H1 (cell line): ENCODE measurements at regions not wholly inside any gene's neighbourhood (a gene's known extent, or its start where the extent isn't known, plus 50 kb on each side); places are given as distances from the start of the nearest gene placed in this dataset.

ENCODE experiments used
- CTCF ChIA-PET: fragments of 300-600 bp; sonication (Branson Sonifier 250); formaldehyde crosslinking; loops from one replicate; lab custom pipeline; 2021; ENCODE audit not compliant: partially characterized antibody; lab: Charles Lee
- POLR2A ChIA-PET: fragments of 300-600 bp; sonication (Branson Sonifier 250); formaldehyde crosslinking; loops from one replicate; lab custom pipeline; 2021; ENCODE audit warnings: inconsistent platforms; ENCODE audit not compliant: partially characterized antibody; lab: Charles Lee
- DNase-seq, 2 experiments: peaks; one replicate each; pipeline versions ENCODE4 v3.0.0 to v3.0.0-alpha.2; 2010 to 2022; ENCODE audit warnings: low spot score in 2 of 2, low read depth in 1 of 2, mixed read lengths in 1 of 2
- FAIRE-seq: peaks from 2 replicates; lab custom pipeline; 2011; peaks lifted over from hg19 to GRCh38; lab: Jason Lieb, UNC
- H2AFZ ChIP-seq: 2 replicates; pipeline ENCODE4 v1.8.1; 2012; ENCODE audit warnings: low read length, inconsistent platforms
- H2AK5ac ChIP-seq: 2 replicates; pipeline ENCODE4 v1.6.1; 2013; ENCODE audit warnings: low read depth, low read length
- H2BK120ac ChIP-seq: replicated peaks from 2 replicates; pipeline ENCODE3; 2013; ENCODE audit warnings: low read depth, low read length, inconsistent platforms
- H2BK12ac ChIP-seq: 2 replicates; pipeline ENCODE4 v1.6.1; 2013; ENCODE audit warnings: low read depth, low read length
- H2BK15ac ChIP-seq: 2 replicates; pipeline ENCODE4 v1.6.1; 2013; ENCODE audit warnings: low read length
- H2BK20ac ChIP-seq: 2 replicates; pipeline ENCODE4 v1.6.1; 2013; ENCODE audit warnings: low read length
- H2BK5ac ChIP-seq: 2 replicates; pipeline ENCODE4 v1.6.1; 2013; ENCODE audit warnings: low read depth, low read length
- H3K14ac ChIP-seq: 2 replicates; pipeline ENCODE4 v1.6.1; 2013; ENCODE audit warnings: inconsistent platforms; ENCODE audit not compliant: insufficient read length
- H3K18ac ChIP-seq: 2 replicates; pipeline ENCODE4 v1.6.1; 2013; ENCODE audit warnings: low read length; ENCODE audit errors: extremely low read depth
- H3K23ac ChIP-seq: 2 replicates; pipeline ENCODE4 v1.6.1; 2013; ENCODE audit warnings: inconsistent platforms; ENCODE audit not compliant: insufficient read length
- H3K23me2 ChIP-seq: 2 replicates; pipeline ENCODE4 v1.6.1; 2013; ENCODE audit warnings: low read depth, low read length
- H3K27ac ChIP-seq: 2 replicates; pipeline ENCODE4 v1.6.1; 2011; ENCODE audit warnings: low read depth, low read length, inconsistent platforms
- H3K27me3 ChIP-seq, 4 experiments: replicated peaks in 1 of 4; 1 replicate in 1 of 4; 2 replicates in 3 of 4; pipeline versions ENCODE4 v1.6.1 to v1.8.1; 2011 to 2013; ENCODE audit warnings: low read length in 3 of 4, mild to moderate bottlenecking in 3 of 4, inconsistent platforms in 2 of 4, mixed read lengths in 2 of 4, moderate library complexity in 1 of 4; ENCODE audit not compliant: control insufficient read depth in 3 of 4, insufficient read depth in 3 of 4; ENCODE audit errors: extremely low read depth in 1 of 4
- H3K36me3 ChIP-seq, 4 experiments: 2 replicates each; pipeline versions ENCODE4 v1.6.1 to v1.8.1; 2011 to 2013; ENCODE audit warnings: mild to moderate bottlenecking in 4 of 4, low read length in 3 of 4, moderate library complexity in 2 of 4, control low read depth in 1 of 4, inconsistent platforms in 1 of 4; ENCODE audit not compliant: insufficient read depth in 4 of 4, control insufficient read depth in 2 of 4
- H3K4ac ChIP-seq: replicated peaks from 2 replicates; pipeline ENCODE3; 2013; ENCODE audit warnings: low read length, low read depth, mixed read lengths, inconsistent platforms; ENCODE audit not compliant: insufficient read length
- H3K4me1 ChIP-seq, 4 experiments: replicated peaks in 1 of 4; 1 replicate in 1 of 4; 2 replicates in 3 of 4; pipeline versions ENCODE4 v1.6.1 to v1.8.1; 2011 to 2013; ENCODE audit warnings: low read length in 3 of 4, inconsistent platforms in 2 of 4, mixed read lengths in 1 of 4; ENCODE audit not compliant: insufficient read depth in 4 of 4, control insufficient read depth in 3 of 4
- H3K4me2 ChIP-seq, 2 experiments: 2 replicates each; pipeline versions ENCODE4 v1.6.1 to v1.8.1; 2011 to 2013; ENCODE audit warnings: low read depth in 2 of 2, low read length in 2 of 2, control low read depth in 1 of 2, inconsistent platforms in 1 of 2, mild to moderate bottlenecking in 1 of 2; ENCODE audit not compliant: insufficient read depth in 1 of 2
- H3K4me3 ChIP-seq, 4 experiments: fragments of 200-600, 300-600 bp in 1 of 4; sonication (generic), shearing (Covaris generic), sonication (Bioruptor Twin) in 1 of 4; 2 replicates each; pipeline versions ENCODE4 v1.5.1 to v1.8.1; 2011 to 2016; ENCODE audit warnings: low read length in 4 of 4, low read depth in 3 of 4, control low read depth in 2 of 4, inconsistent platforms in 2 of 4, mild to moderate bottlenecking in 2 of 4, mixed read lengths in 1 of 4, moderate library complexity in 1 of 4; ENCODE audit not compliant: insufficient read depth in 2 of 4; ENCODE audit errors: extremely low read depth in 1 of 4
- H3K56ac ChIP-seq: replicated peaks from 2 replicates; pipeline ENCODE3; 2013; ENCODE audit warnings: low read depth, mild to moderate bottlenecking, mixed read lengths, low read length, inconsistent platforms; ENCODE audit not compliant: insufficient read length
- H3K79me1 ChIP-seq: 2 replicates; pipeline ENCODE4 v1.6.1; 2013; ENCODE audit warnings: low read depth, low read length, control low read depth
- H3K79me2 ChIP-seq, 2 experiments: 2 replicates each; pipeline versions ENCODE4 v1.6.1 to v1.8.1; 2012 to 2013; ENCODE audit warnings: low read length in 2 of 2, mild to moderate bottlenecking in 2 of 2, inconsistent platforms in 1 of 2; ENCODE audit not compliant: insufficient read depth in 2 of 2, control insufficient read depth in 1 of 2
- H3K9ac ChIP-seq, 4 experiments: replicated peaks in 1 of 4; 1 replicate in 1 of 4; 2 replicates in 3 of 4; pipeline versions ENCODE4 v1.6.1 to v1.8.1; 2011 to 2013; ENCODE audit warnings: low read depth in 3 of 4, low read length in 3 of 4, control low read depth in 2 of 4, mild to moderate bottlenecking in 2 of 4, moderate library complexity in 2 of 4, inconsistent platforms in 1 of 4; ENCODE audit errors: extremely low read depth in 1 of 4
- H3K9me3 ChIP-seq, 2 experiments: 2 replicates each; pipeline versions ENCODE4 v1.6.1 to v1.8.1; 2012 to 2013; ENCODE audit warnings: mild to moderate bottlenecking in 2 of 2, moderate library complexity in 2 of 2, control low read depth in 1 of 2, inconsistent platforms in 1 of 2, low read depth in 1 of 2, low read length in 1 of 2, mixed read lengths in 1 of 2; ENCODE audit not compliant: insufficient read depth in 2 of 2
- H4K20me1 ChIP-seq, 2 experiments: replicated peaks in 1 of 2; 2 replicates each; pipeline versions ENCODE3 to v1.8.1; 2011 to 2013; ENCODE audit warnings: inconsistent platforms in 2 of 2, low read length in 2 of 2, mild to moderate bottlenecking in 1 of 2; ENCODE audit not compliant: insufficient read depth in 2 of 2, control insufficient read depth in 1 of 2
- H4K5ac ChIP-seq: 2 replicates; pipeline ENCODE4 v1.6.1; 2013; ENCODE audit warnings: low read length, low read depth, mixed read lengths, inconsistent platforms; ENCODE audit not compliant: insufficient read length
- H4K8ac ChIP-seq: 2 replicates; pipeline ENCODE4 v1.8.0; 2013; ENCODE audit warnings: mild to moderate bottlenecking, moderate library complexity, low read length, inconsistent platforms; ENCODE audit not compliant: insufficient read depth; ENCODE audit errors: extremely low read depth
- H4K91ac ChIP-seq: replicated peaks from 2 replicates; pipeline ENCODE3; 2013; ENCODE audit warnings: low read length, mixed read lengths, inconsistent platforms; ENCODE audit not compliant: insufficient read length
- BCL11A ChIP-seq, 2 experiments: IDR thresholded peaks; one replicate each; pipeline ENCODE4 v1.6.1; 2011; ENCODE audit warnings: low read depth in 2 of 2, low read length in 2 of 2, mild to moderate bottlenecking in 2 of 2
- BRCA1 ChIP-seq: IDR thresholded peaks from 2 replicates; pipeline ENCODE4 v1.6.1; 2012; ENCODE audit warnings: low read depth, low read length, improper control_type of control experiment
- CTBP2 ChIP-seq: IDR thresholded peaks from 2 replicates; pipeline ENCODE4 v1.7.0; 2011; ENCODE audit warnings: borderline replicate concordance, mild to moderate bottlenecking, moderate library complexity, mixed read lengths, low read length; ENCODE audit not compliant: insufficient read depth, insufficient read length
- EZH2 ChIP-seq: fragments of 200-600 bp; sonication (generic); IDR thresholded peaks from 2 replicates; pipeline ENCODE4 v1.7.1; 2012; ENCODE audit warnings: low read depth, mild to moderate bottlenecking, moderate library complexity, low read length, inconsistent platforms; ENCODE audit not compliant: severe bottlenecking
- HDAC2 ChIP-seq, 2 experiments: fragments of 300-600 bp in 1 of 2; sonication (generic) in 1 of 2; IDR thresholded peaks; 2 replicates each; pipeline ENCODE4 v1.6.1; 2011 to 2012; ENCODE audit warnings: low read depth in 2 of 2, low read length in 2 of 2, mild to moderate bottlenecking in 2 of 2, moderate library complexity in 2 of 2, borderline replicate concordance in 1 of 2, inconsistent platforms in 1 of 2
- NRF1 ChIP-seq: IDR thresholded peaks from 2 replicates; pipeline ENCODE4 v1.6.1; 2011; ENCODE audit warnings: mild to moderate bottlenecking, low read depth, low read length, improper control_type of control experiment
- PHF8 ChIP-seq: fragments of 200-600 bp; sonication (generic); conservative IDR thresholded peaks from 2 replicates; pipeline ENCODE4 v1.7.1; 2012; ENCODE audit warnings: low read depth, mild to moderate bottlenecking, inconsistent platforms, low read length, moderate library complexity
- SIRT6 ChIP-seq: IDR thresholded peaks from one replicate; pipeline ENCODE4 v1.7.1; 2012; ENCODE audit warnings: low read length, inconsistent platforms
- WGBS, 2 experiments: shearing (Covaris generic) in 1 of 2; methylation state at CpG; one replicate each; pipeline versions ENCODE4 v1.1.6 to v1.1.7; 2013 to 2015; ENCODE audit warnings: low lambda C conversion rate in 2 of 2, mixed read lengths in 2 of 2, inconsistent platforms in 1 of 2, low coverage in 1 of 2, missing lambda C conversion rate in 1 of 2; ENCODE audit not compliant: insufficient replicate concordance in 2 of 2, insufficient coverage in 1 of 2, insufficient read length in 1 of 2; ENCODE audit errors: extremely low coverage in 1 of 2, missing lambda C conversion rate in 1 of 2; 5-methylcytosine and 5-hydroxymethylcytosine counted together
- TF ChIP-seq, protein P1 (sequence below): IDR thresholded peaks from 2 replicates; pipeline ENCODE4 v1.6.1; 2011; ENCODE audit warnings: low read depth, mild to moderate bottlenecking, low read length; ENCODE audit not compliant: insufficient read depth
- TF ChIP-seq, protein P2 (sequence below): IDR thresholded peaks from 2 replicates; pipeline ENCODE4 v1.6.1; 2012; ENCODE audit warnings: inconsistent platforms

DNA sequence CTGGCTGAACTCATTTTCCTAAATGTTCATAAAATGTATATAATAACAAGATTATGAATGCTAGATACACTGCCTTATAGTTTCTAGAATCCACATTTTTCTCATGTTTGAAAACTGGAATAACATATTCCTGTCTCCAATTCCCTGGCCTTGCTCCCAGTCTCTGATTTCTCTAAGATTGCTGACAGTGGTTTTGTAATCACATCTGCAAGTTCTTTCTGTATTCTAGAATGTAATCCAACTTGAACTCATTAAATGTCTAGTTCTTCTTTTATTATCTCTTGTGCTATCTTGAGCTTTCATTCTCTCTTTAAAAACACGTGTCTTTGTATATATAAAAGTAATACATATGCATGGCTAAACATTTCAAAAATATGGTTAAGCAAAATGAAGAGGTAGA, 215.2 kb upstream of the ADAMTS9 start:
- Histone ChIP-seq H3K4me1 (peaks cover 0 to 3% (median 1%) of the 10 kb centered on the region in 4 experiments; a peak in 2 of 7 replicates), H3K27me3 (no peaks in the 10 kb centered on the region), H2AFZ (no peak overlapping the region), H2BK120ac (no peak overlapping the region), H3K4me2 (no peak overlapping the region), H3K79me1 (no peaks in the 10 kb centered on the region), H4K5ac (no peak overlapping the region), H2BK5ac (no peak overlapping the region), H3K56ac (no peak overlapping the region), H3K23ac (no peak overlapping the region), H2BK12ac (no peak overlapping the region), H2AK5ac (no peak overlapping the region), H4K8ac (no peak overlapping the region), H3K14ac (no peak overlapping the region), H3K23me2 (no peaks in the 10 kb centered on the region), H2BK20ac (no peak overlapping the region), H3K9ac (no peak overlapping the region), H4K91ac (no peak overlapping the region), H4K20me1 (no peaks in the 10 kb centered on the region), H3K79me2 (no peaks in the 10 kb centered on the region), H3K9me3 (no peaks in the 10 kb centered on the region), H3K4ac (no peak overlapping the region), H2BK15ac (no peak overlapping the region), H3K36me3 (no peaks in the 10 kb centered on the region), H3K18ac (no peak overlapping the region), H3K27ac (no peak overlapping the region), H3K4me3 (no peak overlapping the region)
- 73% methylated on average over 1 of the region's 1 CpG; no CpG with 5 or more reads in 1 of the 2 experiments for WGBS, 2 experiments
- ChIA-PET CTCF (no interaction called here), POLR2A (no interaction called here)
- DNase-seq (no peak), FAIRE-seq (no peak)
- TF ChIP-seq BRCA1 (no peak), BCL11A (IDR thresholded peaks at IDR 0.05; ENCODE audit: low read depth in 2 of 2, low read length in 2 of 2) (no peak), HDAC2 (IDR thresholded peaks at IDR 0.05; ENCODE audit: borderline replicate concordance in 1 of 2, low read depth in 2 of 2, low read length in 2 of 2) (no peak), NRF1 (no peak), EZH2 (no peak), SIRT6 (no peak), PHF8 (no peak), CTBP2 (no peak)
- TF ChIP-seq, protein P1, sequence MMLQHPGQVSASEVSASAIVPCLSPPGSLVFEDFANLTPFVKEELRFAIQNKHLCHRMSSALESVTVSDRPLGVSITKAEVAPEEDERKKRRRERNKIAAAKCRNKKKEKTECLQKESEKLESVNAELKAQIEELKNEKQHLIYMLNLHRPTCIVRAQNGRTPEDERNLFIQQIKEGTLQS, result no peak
- TF ChIP-seq, protein P2, sequence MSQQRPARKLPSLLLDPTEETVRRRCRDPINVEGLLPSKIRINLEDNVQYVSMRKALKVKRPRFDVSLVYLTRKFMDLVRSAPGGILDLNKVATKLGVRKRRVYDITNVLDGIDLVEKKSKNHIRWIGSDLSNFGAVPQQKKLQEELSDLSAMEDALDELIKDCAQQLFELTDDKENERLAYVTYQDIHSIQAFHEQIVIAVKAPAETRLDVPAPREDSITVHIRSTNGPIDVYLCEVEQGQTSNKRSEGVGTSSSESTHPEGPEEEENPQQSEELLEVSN, result no peak
